Jurkat, Clone E6-1 (cell line): ENCODE measurements at regions not wholly inside any gene's neighbourhood (a gene's known extent, or its start where the extent isn't known, plus 50 kb on each side); places are given as distances from the start of the nearest gene placed in this dataset.

Source experiments
- DNase-seq: peaks from one replicate; pipeline ENCODE4 v3.0.0-alpha.2; 2011; ENCODE audit warnings: low read depth, low spot score
- H3K4me3 ChIP-seq: 2 replicates; pipeline ENCODE4 v1.5.1; 2011; ENCODE audit warnings: mild to moderate bottlenecking, low read length, control low read depth, moderate library complexity

DNA sequence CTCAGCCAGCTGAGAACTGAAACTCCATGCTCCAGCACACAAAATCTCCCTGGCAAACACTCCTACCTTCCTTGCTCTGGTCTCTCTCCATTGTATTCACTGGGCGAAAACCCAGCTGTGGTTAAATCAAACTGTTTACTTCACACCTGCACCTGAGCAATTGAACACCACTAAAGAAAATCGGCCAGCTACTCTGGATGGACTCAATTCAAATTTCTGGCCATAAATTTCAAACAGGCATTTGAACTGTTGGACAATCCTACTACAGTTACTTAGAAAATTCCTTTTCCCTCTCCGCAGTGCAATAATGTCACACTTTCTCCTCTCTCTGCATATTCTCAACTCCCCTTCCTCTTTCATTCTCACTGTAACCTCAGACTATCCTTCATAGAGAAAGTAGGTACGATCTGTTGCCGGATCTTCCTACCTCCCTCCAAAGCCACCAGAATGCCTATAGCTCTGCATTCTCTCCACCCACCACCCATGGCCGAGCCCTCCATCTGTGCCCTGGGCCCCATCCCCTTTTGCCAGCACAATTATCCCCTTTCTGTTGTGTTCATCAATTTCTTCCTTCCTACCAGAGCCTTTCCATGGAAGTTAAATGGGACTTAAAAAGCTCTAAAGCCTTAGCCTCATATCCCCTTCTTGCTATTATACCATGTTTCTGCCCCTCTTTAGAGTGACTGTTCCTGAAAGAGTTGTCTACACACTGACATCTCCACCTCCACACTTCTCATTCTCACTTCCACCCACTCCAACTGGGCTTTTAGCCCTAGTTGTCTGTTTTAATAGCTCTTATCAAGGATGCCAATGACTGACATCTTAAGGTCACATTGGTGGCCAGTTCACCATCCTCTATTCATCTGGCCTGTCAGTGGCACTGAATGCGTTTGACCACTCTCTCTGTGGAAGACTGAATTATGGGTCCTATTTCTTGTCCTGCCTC lies 127.5 kb upstream of the SLC1A4 start:
- DNase-seq: no peak
- H3K4me3 ChIP-seq: no peak overlapping the region

DNA sequence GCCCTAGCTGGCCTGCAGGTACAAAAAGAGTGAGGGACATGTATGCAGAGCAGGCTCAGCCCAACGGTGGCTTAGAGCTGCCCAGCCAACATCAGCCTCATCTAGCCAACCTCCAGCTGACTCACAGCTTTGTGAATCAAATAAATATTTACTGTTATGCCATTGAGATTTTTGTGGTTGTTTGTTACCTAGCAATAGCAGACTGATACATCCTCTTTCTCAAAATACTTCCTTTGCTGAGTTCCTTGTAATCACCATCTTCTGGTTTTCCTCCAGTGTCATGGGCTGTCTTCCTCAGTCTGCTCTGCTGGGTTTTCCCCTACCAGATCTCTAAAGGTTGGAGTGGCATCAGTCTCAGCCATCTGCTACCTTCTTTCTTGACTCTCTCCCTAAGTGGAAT lies 126.6 kb upstream of the SLC1A4 start:
- no peak for DNase-seq

GRCh38 chr2:64863097-64863820 lies 125.9 kb upstream of the SLC1A4 start:
- H3K4me3 ChIP-seq: no peak overlapping the region
- DNase-seq: no peak

More for the DNA sequence above, 126.6 kb upstream of the SLC1A4 start:
- H3K4me3 ChIP-seq: no peak overlapping the region

DNA sequence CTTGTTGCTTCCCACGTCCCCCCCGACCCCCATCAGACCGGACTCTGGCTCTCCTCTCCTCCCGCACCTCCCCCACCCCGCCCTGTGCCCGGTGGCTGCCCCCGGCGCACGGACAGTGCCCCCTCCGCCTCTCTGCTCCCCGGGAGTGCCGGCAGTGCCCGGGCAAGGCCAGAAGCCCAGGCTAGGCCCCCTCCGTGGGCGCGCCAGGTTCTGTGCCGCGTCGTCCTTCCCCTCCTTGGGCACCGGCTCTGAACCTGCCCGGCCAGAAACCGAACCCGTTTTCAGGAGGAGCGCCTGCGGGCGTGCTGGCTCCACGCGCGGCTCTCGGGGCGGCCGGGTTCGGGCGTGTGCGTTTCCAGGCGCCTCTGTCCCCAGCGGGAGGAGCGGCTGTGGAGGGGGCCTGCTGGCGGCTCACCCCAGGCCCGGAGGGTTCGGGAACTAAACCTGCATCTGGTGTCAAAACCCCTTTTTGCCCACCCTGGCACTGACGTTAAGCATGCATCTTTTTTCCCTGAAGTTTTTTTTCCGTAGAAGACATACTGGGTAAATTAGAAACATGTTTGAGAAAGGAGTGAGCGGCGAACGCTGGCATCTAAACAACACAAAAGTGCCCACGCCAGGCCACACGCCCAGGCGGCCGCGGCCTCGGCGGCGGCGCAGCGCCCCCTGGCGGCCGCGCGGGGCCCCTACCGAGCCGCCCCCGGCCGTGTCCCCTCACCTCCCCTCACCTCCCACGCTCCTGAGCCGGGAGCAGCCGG lies 123.9 kb upstream of the SLC1A4 start:
- no peak for DNase-seq
- no peak overlapping the region for H3K4me3 ChIP-seq

GRCh38 chr2:64865831-64866345 lies 123.3 kb upstream of the SLC1A4 start:
- no peak for DNase-seq
- no peak overlapping the region for H3K4me3 ChIP-seq

DNA sequence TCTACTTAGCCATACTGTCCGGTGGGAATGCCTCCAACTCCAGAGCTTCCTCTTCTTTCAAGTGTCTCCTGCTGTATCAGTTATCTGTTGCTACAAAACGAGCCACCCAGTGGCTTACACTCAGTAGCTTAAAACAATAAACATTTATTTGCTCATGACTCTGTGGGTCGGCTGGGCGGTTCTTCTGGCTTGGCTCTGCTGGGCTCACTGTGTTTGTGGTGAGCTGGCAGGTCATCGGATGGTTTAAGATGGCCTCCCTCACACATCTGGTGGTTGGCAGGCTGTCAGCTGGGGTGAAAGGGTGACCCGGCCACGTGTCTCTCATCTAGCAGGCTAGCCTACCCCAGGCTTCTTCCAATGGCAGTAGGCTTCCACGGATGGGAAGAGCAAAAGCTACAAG lies 122.4 kb upstream of the SLC1A4 start:
- no peak for DNase-seq
- H3K4me3 ChIP-seq: no peak overlapping the region

DNA sequence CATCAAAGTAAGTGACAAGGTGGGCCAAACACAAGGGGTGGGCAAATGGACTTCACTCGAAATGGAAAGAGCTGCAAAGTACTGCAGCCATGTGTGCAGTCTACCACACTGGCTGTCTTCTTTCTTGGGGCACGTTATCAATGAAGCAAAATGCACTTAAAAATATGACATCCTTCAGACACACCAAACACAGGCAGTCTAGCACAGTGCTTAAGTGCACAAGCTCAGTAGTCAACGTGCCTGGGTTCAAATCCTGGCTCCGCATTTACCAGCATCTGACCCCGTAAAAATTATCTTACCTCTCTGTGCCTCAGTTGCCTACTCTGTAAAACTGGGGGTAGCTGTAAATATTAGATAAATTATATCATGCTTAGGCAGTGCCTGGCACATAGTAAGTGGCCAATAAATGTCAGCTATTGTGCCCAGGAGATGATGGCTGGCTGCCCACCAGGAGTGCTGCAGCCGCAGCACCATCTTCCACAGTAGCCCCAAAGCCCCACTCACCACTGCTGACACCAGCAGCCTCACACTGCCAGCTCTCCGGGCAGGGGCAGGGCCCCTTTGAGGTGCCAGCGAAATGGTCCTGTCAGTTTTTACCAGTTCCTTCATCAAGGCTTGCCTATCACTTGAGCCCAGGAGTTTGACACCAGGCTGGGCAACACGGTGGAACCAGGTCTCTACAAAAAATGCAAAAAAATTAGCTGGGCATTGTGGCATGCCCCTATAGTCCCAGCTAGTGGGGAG lies 121.8 kb upstream of the SLC1A4 start:
- H3K4me3 ChIP-seq: no peak overlapping the region
- DNase-seq: no peak

- H3K4me3 ChIP-seq: no peak overlapping the region
These were observed 120.1 kb upstream of the SLC1A4 start for GRCh38 chr2:64869126-64869525.

GRCh38 chr2:64873472-64873924 lies 115.7 kb upstream of the SLC1A4 start:
- no peak for DNase-seq
- peak overlapping the region; percentile 11 for H3K4me3 ChIP-seq

More at GRCh38 chr2:64869126-64869525, 120.1 kb upstream of the SLC1A4 start:
- DNase-seq: no peak

- DNase-seq: no peak
- no peak overlapping the region for H3K4me3 ChIP-seq
These were observed 114.6 kb upstream of the SLC1A4 start for GRCh38 chr2:64874593-64874992.

DNA sequence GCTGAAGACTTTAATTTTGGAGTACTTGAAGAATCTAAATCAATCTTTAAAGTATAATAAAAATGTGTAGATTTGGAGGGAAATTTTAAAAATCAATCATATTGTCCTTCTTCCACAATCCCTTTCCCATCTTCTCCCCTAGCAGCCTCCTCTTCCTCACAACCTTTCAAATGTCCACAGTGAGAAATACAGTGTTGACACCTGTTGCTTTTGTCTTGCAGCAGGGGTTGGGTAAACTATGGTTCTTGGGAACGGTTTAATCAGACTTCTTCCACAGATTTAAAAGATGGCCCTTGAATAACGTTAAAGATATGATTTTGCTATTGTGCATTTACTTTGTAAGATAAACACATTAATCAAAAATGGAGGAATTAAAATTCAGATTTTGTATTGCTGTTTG lies 113.8 kb upstream of the SLC1A4 start:
- no peak overlapping the region for H3K4me3 ChIP-seq
- no peak for DNase-seq

DNA sequence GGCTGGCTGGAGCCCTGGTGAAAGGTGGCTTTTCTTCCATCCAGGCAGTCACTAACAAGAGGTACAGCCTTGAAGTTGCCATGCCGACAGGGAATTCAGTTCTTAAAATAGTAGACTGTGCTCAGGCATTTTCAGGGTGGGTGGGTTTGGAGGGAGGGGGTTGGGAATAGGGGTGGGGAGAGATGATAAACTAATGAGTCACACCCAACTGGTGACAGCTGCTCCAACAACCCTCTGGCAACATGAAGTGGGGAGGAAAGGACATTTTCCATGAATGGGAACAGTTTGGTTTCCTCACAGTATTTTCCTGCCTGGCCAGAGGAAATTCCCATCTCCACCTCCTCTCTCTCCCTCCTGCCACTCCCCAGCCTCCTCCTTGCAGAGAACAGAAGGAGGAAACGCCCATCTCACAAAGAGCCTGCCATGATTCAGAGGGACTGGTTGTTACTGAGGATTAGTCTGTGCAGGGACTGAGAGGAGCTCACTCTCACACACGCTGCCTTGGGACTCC lies 113.0 kb upstream of the SLC1A4 start:
- H3K4me3 ChIP-seq: no peak overlapping the region
- no peak for DNase-seq

DNA sequence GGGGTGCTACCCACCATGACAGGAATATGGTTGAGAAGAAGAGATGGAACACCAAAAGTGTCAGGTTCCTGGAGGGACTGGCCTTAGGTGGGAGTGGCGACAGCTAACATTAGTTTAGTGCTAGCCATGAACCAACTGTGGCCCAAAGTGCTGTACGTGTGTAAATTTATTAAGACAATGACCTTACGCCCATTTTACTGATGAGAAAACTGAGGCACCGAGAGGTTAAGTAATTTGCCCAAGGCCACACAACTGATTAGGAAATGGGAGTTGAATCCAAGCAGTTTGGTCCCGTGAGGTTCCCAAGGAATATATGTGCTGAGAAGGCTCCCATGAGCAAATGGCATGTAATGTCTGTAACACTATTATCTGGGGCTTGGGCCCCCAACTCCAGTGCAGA lies 109.5 kb upstream of the SLC1A4 start:
- DNase-seq: no peak
- H3K4me3 ChIP-seq: no peak overlapping the region

GRCh38 chr2:64880193-64880951 lies 108.8 kb upstream of the SLC1A4 start:
- no peak overlapping the region for H3K4me3 ChIP-seq
- DNase-seq: no peak

GRCh38 chr2:64881037-64881492 lies 108.1 kb upstream of the SLC1A4 start:
- no peak for DNase-seq
- no peak overlapping the region for H3K4me3 ChIP-seq

DNA sequence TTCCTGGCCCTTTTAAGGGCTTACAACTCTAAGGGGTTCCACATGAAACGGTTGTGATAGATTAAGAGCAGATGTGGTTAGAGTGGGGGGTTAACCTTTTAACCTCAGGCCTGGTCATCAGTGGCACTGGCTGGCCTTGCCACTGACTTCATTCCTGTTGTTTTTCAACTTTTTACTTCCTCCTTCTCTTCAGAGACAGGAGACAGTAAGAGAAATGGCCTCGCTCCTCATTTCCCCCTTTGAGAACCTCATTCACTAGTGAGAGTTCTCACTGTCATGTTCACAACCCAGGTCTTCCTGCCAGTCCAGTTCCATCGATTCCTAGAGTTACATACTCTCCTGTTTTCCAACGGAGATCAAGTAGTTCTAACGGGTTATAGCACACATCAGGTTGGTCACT lies 101.6 kb upstream of the SLC1A4 start:
- DNase-seq: no peak
- no peak overlapping the region for H3K4me3 ChIP-seq

DNA sequence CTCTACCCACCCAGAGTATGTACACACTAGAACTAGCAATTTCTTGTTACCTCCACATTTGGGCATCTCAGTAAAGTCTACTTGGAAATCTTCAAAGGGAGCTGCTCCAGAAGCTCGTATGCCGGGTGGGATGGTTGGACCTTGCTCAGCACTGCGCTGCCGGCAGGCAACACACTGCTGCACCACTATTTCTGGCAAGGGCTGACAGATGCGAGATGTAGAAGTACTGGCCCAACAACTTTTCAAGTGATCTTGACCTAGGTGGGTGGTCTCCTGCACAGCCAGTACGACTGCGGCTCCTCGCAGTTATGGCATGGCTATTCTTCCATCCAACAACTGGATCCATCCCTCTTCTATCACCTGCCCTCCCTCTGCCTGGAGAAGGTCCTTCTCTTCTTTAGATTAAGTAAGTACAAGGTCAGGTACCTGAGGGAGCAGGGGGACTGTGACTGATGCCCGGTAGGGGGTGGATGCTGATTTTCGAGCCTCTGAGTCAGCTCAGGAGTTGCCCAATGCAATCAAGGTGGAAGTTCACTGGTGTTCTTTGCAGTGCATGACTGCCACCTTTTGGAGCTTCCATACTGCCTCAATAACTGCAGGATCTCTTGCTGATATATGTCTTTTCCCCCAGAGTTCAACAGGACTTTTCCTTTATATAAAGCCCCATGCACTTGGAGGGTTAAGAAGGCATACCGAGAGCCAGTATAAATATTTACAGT lies 100.4 kb upstream of the SLC1A4 start:
- no peak overlapping the region for H3K4me3 ChIP-seq
- DNase-seq: no peak
